ENCODE measurements at regions not wholly inside any gene's neighbourhood (a gene's known extent, or its start where the extent isn't known, plus 50 kb on each side); places are given as distances from the start of the nearest gene placed in this dataset.

- H3K9me2 ChIP-seq (replicated peaks; ENCODE audit: insufficient read depth, low read length): no peaks in the 10 kb centered on the region
- TF ChIP-seq CTCF (IDR thresholded peaks at IDR 0.05; ENCODE audit: insufficient read depth, low read length, poor library complexity, severe bottlenecking) (no peak), EZH2phosphoT487 (conservative IDR thresholded peaks at IDR 0.05; ENCODE audit: low read length) (no peak)
- no peaks in the 10 kb centered on the region for H3K79me2 ChIP-seq (ENCODE audit: insufficient read depth, low read length)
- H3K36me3 ChIP-seq (ENCODE audit: low read length): no peaks in the 10 kb centered on the region
- no peaks in the 10 kb centered on the region for H3K27me3 ChIP-seq (ENCODE audit: low read length)
- H3F3A ChIP-seq (ENCODE audit: insufficient read depth): no peaks in the 10 kb centered on the region
- no peak overlapping the region for H3K27ac ChIP-seq (ENCODE audit: low read depth, low read length)
- H4K20me1 ChIP-seq (ENCODE audit: low read depth, low read length): no peaks in the 10 kb centered on the region
- H3K4me2 ChIP-seq (ENCODE audit: low read depth, low read length, poor library complexity, severe bottlenecking): no peak overlapping the region
- no peak overlapping the region for H2AFZ ChIP-seq (ENCODE audit: low read depth, low read length, severe bottlenecking)
- H3K9me3 ChIP-seq (ENCODE audit: insufficient read depth, low read length): no peaks in the 10 kb centered on the region
- no peak overlapping the region for H3K9ac ChIP-seq (ENCODE audit: low read length)
- no peak overlapping the region for H3K4me3 ChIP-seq (ENCODE audit: insufficient read depth, low read length, poor library complexity, severe bottlenecking)
Observed at GRCh38 chr15:39192979-39193560, 387.8 kb upstream of the THBS1 start.

- Histone ChIP-seq H3F3A (ENCODE audit: insufficient read depth) (no peaks in the 10 kb centered on the region), H3K9ac (ENCODE audit: low read length) (no peak overlapping the region), H3K27me3 (ENCODE audit: low read length) (no peaks in the 10 kb centered on the region), H3K36me3 (ENCODE audit: low read length) (no peaks in the 10 kb centered on the region), H3K4me2 (ENCODE audit: low read depth, low read length, poor library complexity, severe bottlenecking) (no peak overlapping the region), H3K27ac (ENCODE audit: low read depth, low read length) (no peak overlapping the region), H3K79me2 (ENCODE audit: insufficient read depth, low read length) (no peaks in the 10 kb centered on the region), H2AFZ (ENCODE audit: low read depth, low read length, severe bottlenecking) (no peak overlapping the region), H3K9me2 (replicated peaks; ENCODE audit: insufficient read depth, low read length) (no peaks in the 10 kb centered on the region), H4K20me1 (ENCODE audit: low read depth, low read length) (no peaks in the 10 kb centered on the region), H3K9me3 (ENCODE audit: insufficient read depth, low read length) (no peaks in the 10 kb centered on the region), H3K4me3 (ENCODE audit: insufficient read depth, low read length, poor library complexity, severe bottlenecking) (no peak overlapping the region)
- TF ChIP-seq CTCF (IDR thresholded peaks at IDR 0.05; ENCODE audit: insufficient read depth, low read length, poor library complexity, severe bottlenecking): no peak
Observed at GRCh38 chr15:39193611-39194010, 387.3 kb upstream of the THBS1 start.

- Histone ChIP-seq H3K4me3 (ENCODE audit: insufficient read depth, low read length, poor library complexity, severe bottlenecking) (no peak overlapping the region), H3F3A (ENCODE audit: insufficient read depth) (no peaks in the 10 kb centered on the region), H3K27me3 (ENCODE audit: low read length) (no peaks in the 10 kb centered on the region), H3K36me3 (ENCODE audit: low read length) (no peaks in the 10 kb centered on the region), H2AFZ (ENCODE audit: low read depth, low read length, severe bottlenecking) (no peak overlapping the region), H3K9ac (ENCODE audit: low read length) (no peak overlapping the region), H3K9me2 (replicated peaks; ENCODE audit: insufficient read depth, low read length) (no peaks in the 10 kb centered on the region), H3K9me3 (ENCODE audit: insufficient read depth, low read length) (no peaks in the 10 kb centered on the region), H4K20me1 (ENCODE audit: low read depth, low read length) (no peaks in the 10 kb centered on the region), H3K4me2 (ENCODE audit: low read depth, low read length, poor library complexity, severe bottlenecking) (no peak overlapping the region), H3K27ac (ENCODE audit: low read depth, low read length) (no peak overlapping the region), H3K79me2 (ENCODE audit: insufficient read depth, low read length) (no peaks in the 10 kb centered on the region)
- TF ChIP-seq EZH2phosphoT487 (conservative IDR thresholded peaks at IDR 0.05; ENCODE audit: low read length): no peak
Observed at GRCh38 chr15:39194106-39194830, 386.6 kb upstream of the THBS1 start.

GRCh38 chr15:39195961-39196486 lies 384.9 kb upstream of the THBS1 start:
- Histone ChIP-seq H2AFZ (ENCODE audit: low read depth, low read length, severe bottlenecking) (no peak overlapping the region), H4K20me1 (ENCODE audit: low read depth, low read length) (no peaks in the 10 kb centered on the region), H3K4me2 (ENCODE audit: low read depth, low read length, poor library complexity, severe bottlenecking) (no peak overlapping the region), H3K9ac (ENCODE audit: low read length) (no peak overlapping the region), H3K9me2 (replicated peaks; ENCODE audit: insufficient read depth, low read length) (no peaks in the 10 kb centered on the region), H3K79me2 (ENCODE audit: insufficient read depth, low read length) (no peaks in the 10 kb centered on the region), H3K27me3 (ENCODE audit: low read length) (no peaks in the 10 kb centered on the region), H3F3A (ENCODE audit: insufficient read depth) (no peaks in the 10 kb centered on the region), H3K4me3 (ENCODE audit: insufficient read depth, low read length, poor library complexity, severe bottlenecking) (no peak overlapping the region), H3K36me3 (ENCODE audit: low read length) (no peaks in the 10 kb centered on the region), H3K9me3 (ENCODE audit: insufficient read depth, low read length) (no peaks in the 10 kb centered on the region), H3K27ac (ENCODE audit: low read depth, low read length) (no peak overlapping the region)
- TF ChIP-seq EZH2phosphoT487 (conservative IDR thresholded peaks at IDR 0.05; ENCODE audit: low read length) (no peak), CTCF (IDR thresholded peaks at IDR 0.05; ENCODE audit: insufficient read depth, low read length, poor library complexity, severe bottlenecking) (no peak)

All from SU-DHL-6 (cell line).